Trophoblast cell (in vitro differentiated cells and primary cell): ENCODE measurements at regions not wholly inside any gene's neighbourhood (a gene's known extent, or its start where the extent isn't known, plus 50 kb on each side); places are given as distances from the start of the nearest gene placed in this dataset.
"Not testable (repeated sequence)": the region's sequence is repeated elsewhere in the genome, so short reads cannot be mapped to it uniquely, and the experiment has no call there.

Experiments used
- DNase-seq, 2 donors: peaks; one replicate each; pipeline ENCODE4 v3.0.0-alpha.2; 2016
- H2AFZ ChIP-seq: 2 replicates; pipeline ENCODE4 v1.6.1; 2013; ENCODE audit warnings: low read length, moderate library complexity, mild to moderate bottlenecking; ENCODE audit not compliant: insufficient read depth, poor library complexity
- H2AK5ac ChIP-seq: 2 replicates; pipeline ENCODE4 v1.6.1; 2013; ENCODE audit warnings: mild to moderate bottlenecking, low read length
- H2BK120ac ChIP-seq: 2 replicates; pipeline ENCODE4 v1.6.1; 2013; ENCODE audit warnings: low read length, mild to moderate bottlenecking, moderate library complexity; ENCODE audit not compliant: insufficient read depth, poor library complexity
- H2BK12ac ChIP-seq: 2 replicates; pipeline ENCODE4 v1.6.1; 2013; ENCODE audit warnings: mild to moderate bottlenecking, low read length, moderate library complexity
- H2BK5ac ChIP-seq: 2 replicates; pipeline ENCODE4 v1.6.1; 2013; ENCODE audit warnings: low read length, low read depth, moderate library complexity, mild to moderate bottlenecking; ENCODE audit not compliant: poor library complexity
- H3K14ac ChIP-seq: 2 replicates; pipeline ENCODE4 v1.6.1; 2013; ENCODE audit warnings: mild to moderate bottlenecking, low read length
- H3K18ac ChIP-seq: 2 replicates; pipeline ENCODE4 v1.6.1; 2013; ENCODE audit warnings: mild to moderate bottlenecking, low read length
- H3K23ac ChIP-seq: 2 replicates; pipeline ENCODE4 v1.6.1; 2013; ENCODE audit warnings: low read length
- H3K27ac ChIP-seq: 2 replicates; pipeline ENCODE4 v1.5.1; 2013; ENCODE audit warnings: low read depth, mild to moderate bottlenecking, inconsistent platforms, low read length, moderate library complexity
- H3K27me3 ChIP-seq: 2 replicates; pipeline ENCODE4 v1.6.1; 2013; ENCODE audit warnings: inconsistent platforms, mild to moderate bottlenecking, low read length, moderate library complexity; ENCODE audit not compliant: insufficient read depth
- H3K36me3 ChIP-seq, 2 experiments: 1 replicate in 1 of 2; 2 replicates in 1 of 2; pipeline ENCODE4 v1.6.1; 2013; ENCODE audit warnings: low read length in 2 of 2, mild to moderate bottlenecking in 2 of 2, moderate library complexity in 1 of 2; ENCODE audit not compliant: insufficient read depth in 2 of 2, control insufficient read depth in 1 of 2
- H3K4ac ChIP-seq: 2 replicates; pipeline ENCODE4 v1.6.1; 2013; ENCODE audit warnings: low read depth, mild to moderate bottlenecking, low read length, moderate library complexity
- H3K4me1 ChIP-seq, 2 experiments: 1 replicate in 1 of 2; 2 replicates in 1 of 2; pipeline ENCODE4 v1.6.1; 2013; ENCODE audit warnings: low read length in 2 of 2, mild to moderate bottlenecking in 2 of 2, moderate library complexity in 1 of 2; ENCODE audit not compliant: insufficient read depth in 2 of 2, control insufficient read depth in 1 of 2
- H3K4me2 ChIP-seq: 2 replicates; pipeline ENCODE4 v1.6.1; 2013; ENCODE audit warnings: inconsistent platforms, mild to moderate bottlenecking, low read length, moderate library complexity
- H3K4me3 ChIP-seq: 2 replicates; pipeline ENCODE4 v1.5.1; 2013; ENCODE audit warnings: mild to moderate bottlenecking, low read depth, low read length, inconsistent platforms
- H3K79me1 ChIP-seq: one replicate; pipeline ENCODE4 v1.6.1; 2013; ENCODE audit warnings: low read length
- H3K79me2 ChIP-seq: 2 replicates; pipeline ENCODE4 v1.6.1; 2013; ENCODE audit warnings: low read length, mild to moderate bottlenecking; ENCODE audit not compliant: control insufficient read depth, insufficient read depth, poor library complexity
- H3K9ac ChIP-seq: 2 replicates; pipeline ENCODE4 v1.6.1; 2013; ENCODE audit warnings: mild to moderate bottlenecking, low read length
- H3K9me3 ChIP-seq: 2 replicates; pipeline ENCODE4 v1.6.1; 2013; ENCODE audit warnings: low read depth, mild to moderate bottlenecking, control low read depth, inconsistent platforms, low read length; ENCODE audit not compliant: insufficient read depth
- H4K12ac ChIP-seq: 2 replicates; pipeline ENCODE4 v1.6.1; 2013; ENCODE audit warnings: low read depth, mild to moderate bottlenecking, low read length, moderate library complexity
- H4K8ac ChIP-seq: 2 replicates; pipeline ENCODE4 v1.6.1; 2013; ENCODE audit warnings: low read depth, mild to moderate bottlenecking, low read length, moderate library complexity
- H4K91ac ChIP-seq: one replicate; pipeline ENCODE4 v1.6.1; 2013; ENCODE audit warnings: low read depth, mild to moderate bottlenecking, low read length, moderate library complexity
- WGBS: extraction: QIAGEN DNeasy Blood & Tissue Kit; methylation state at CpG from one replicate; pipeline ENCODE4 v1.1.7; 2013; ENCODE audit warnings: missing lambda C conversion rate; ENCODE audit not compliant: insufficient read length, insufficient coverage; ENCODE audit errors: extremely low coverage; 5-methylcytosine and 5-hydroxymethylcytosine counted together

- H3K18ac ChIP-seq, H3K23ac ChIP-seq, H3K9me3 ChIP-seq, DNase-seq, H3K27me3 ChIP-seq, H2BK5ac ChIP-seq, H3K4me2 ChIP-seq, H2BK120ac ChIP-seq, H4K8ac ChIP-seq, H3K4ac ChIP-seq, H3K4me3 ChIP-seq, H3K36me3 ChIP-seq, H3K4me1 ChIP-seq, H4K91ac ChIP-seq, H3K9ac ChIP-seq, H2AK5ac ChIP-seq, H3K79me2 ChIP-seq, H2AFZ ChIP-seq, H4K12ac ChIP-seq, H3K27ac ChIP-seq, H3K14ac ChIP-seq, H2BK12ac ChIP-seq, H3K79me1 ChIP-seq: not testable (repeated sequence)
- no CpG with 5 or more reads among the region's 6 CpGs for WGBS
Observed at GRCh38 chr1:215030581-215030980, 52.0 kb upstream of the KCNK2 start.

- Histone ChIP-seq H3K27ac (no peak overlapping the region), H4K91ac (no peak overlapping the region), H3K36me3 (no peaks in the 10 kb centered on the region), H3K9me3 (no peaks in the 10 kb centered on the region), H3K79me1 (no peaks in the 10 kb centered on the region), H3K9ac (no peak overlapping the region), H4K12ac (no peak overlapping the region), H3K4me3 (no peak overlapping the region), H2BK5ac (no peak overlapping the region), H4K8ac (no peak overlapping the region), H3K23ac (no peak overlapping the region), H3K4me1 (no peaks in the 10 kb centered on the region), H2BK12ac (no peak overlapping the region), H3K27me3 (no peaks in the 10 kb centered on the region), H2AFZ (no peak overlapping the region), H2BK120ac (no peak overlapping the region), H3K14ac (no peak overlapping the region), H3K4me2 (no peak overlapping the region), H3K4ac (no peak overlapping the region), H3K18ac (no peak overlapping the region), H3K79me2 (no peaks in the 10 kb centered on the region), H2AK5ac (no peak overlapping the region)
- DNase-seq: no peak
Observed at GRCh38 chr1:215031392-215031791, 51.1 kb upstream of the KCNK2 start.
